Ovary (tissue), 3 donors: ENCODE measurements at regions not wholly inside any gene's neighbourhood (a gene's known extent, or its start where the extent isn't known, plus 50 kb on each side); places are given as distances from the start of the nearest gene placed in this dataset.

Experiments used
- POLR2A ChIP-seq: fragments of 450-650 bp; IDR thresholded peaks from one replicate; pipeline ENCODE4 v1.6.1; 2017; ENCODE audit warnings: antibody characterized with exemption, mild to moderate bottlenecking, moderate library complexity
- TF ChIP-seq, protein P1 (sequence below), 3 donors: fragments of 450-650 bp in 2 of 3; fragments of 200-600 bp in 1 of 3; IDR thresholded peaks; one replicate each; pipeline versions ENCODE4 v1.5.1 to v1.8.0; 2016 to 2022; ENCODE audit warnings: antibody characterized with exemption in 3 of 3, mild to moderate bottlenecking in 1 of 3
- donor health status: DM: no; HTN: no; CAD: no.

DNA sequence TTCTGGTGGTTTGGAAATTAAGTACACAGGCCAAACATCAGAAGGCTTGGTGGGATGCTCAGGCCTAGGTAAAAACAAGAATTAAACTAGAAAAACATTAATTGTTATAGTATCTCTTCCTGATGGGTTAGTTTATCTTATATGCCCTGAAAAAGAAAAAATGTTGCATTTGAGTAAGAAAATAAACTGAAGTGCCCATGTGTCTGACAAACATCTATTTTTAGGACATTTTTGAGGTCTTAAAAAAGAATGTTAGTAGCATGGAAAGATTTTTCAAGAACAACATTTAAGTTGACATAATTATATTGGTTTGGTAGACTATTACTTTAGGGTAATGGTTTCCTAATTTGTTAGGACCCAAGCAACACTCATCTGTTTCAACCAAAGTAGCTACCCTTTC lies 140.1 kb upstream of the RND3 start:
- TF ChIP-seq, protein P1, sequence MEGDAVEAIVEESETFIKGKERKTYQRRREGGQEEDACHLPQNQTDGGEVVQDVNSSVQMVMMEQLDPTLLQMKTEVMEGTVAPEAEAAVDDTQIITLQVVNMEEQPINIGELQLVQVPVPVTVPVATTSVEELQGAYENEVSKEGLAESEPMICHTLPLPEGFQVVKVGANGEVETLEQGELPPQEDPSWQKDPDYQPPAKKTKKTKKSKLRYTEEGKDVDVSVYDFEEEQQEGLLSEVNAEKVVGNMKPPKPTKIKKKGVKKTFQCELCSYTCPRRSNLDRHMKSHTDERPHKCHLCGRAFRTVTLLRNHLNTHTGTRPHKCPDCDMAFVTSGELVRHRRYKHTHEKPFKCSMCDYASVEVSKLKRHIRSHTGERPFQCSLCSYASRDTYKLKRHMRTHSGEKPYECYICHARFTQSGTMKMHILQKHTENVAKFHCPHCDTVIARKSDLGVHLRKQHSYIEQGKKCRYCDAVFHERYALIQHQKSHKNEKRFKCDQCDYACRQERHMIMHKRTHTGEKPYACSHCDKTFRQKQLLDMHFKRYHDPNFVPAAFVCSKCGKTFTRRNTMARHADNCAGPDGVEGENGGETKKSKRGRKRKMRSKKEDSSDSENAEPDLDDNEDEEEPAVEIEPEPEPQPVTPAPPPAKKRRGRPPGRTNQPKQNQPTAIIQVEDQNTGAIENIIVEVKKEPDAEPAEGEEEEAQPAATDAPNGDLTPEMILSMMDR (IDR thresholded peaks at IDR 0.05), result no peak
- no peak for TF ChIP-seq POLR2A
